ENCODE measurements at regions not wholly inside any gene's neighbourhood (a gene's known extent, or its start where the extent isn't known, plus 50 kb on each side); places are given as distances from the start of the nearest gene placed in this dataset.

DNA sequence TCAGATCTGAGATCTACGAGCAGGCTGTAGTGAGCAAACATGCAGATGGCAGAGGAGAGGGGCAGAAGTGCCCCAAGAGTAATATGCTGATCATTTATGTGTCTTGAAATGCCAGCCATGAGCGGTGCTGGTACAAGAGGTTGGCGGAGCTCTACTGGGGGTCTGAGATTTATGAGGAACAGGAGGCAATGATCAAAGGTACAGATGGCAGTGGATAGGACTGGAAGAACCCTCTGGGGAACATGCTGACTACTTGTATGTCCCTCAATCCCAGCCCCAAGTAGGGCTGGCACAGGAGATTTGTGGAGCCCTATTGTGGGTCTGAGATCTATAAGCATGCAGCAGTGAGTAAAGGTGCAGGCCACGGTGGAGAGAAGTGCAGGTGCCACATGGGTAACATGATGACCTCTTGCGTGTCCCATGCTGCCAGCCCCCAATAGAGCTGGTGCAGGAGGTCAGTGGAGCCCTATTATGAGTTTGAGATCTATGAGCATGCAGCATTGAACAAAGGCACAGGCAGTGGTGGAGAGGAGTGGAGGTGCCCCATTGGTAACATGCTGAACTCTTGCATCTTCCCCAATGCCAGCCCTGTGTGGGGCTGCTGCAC is 97.2 kb upstream of the ZNF678 start:
- no peak for DNase-seq (ENCODE audit: low read depth)
- no peak overlapping the region for H3K4me3 ChIP-seq (ENCODE audit: low read depth, low read length)
- TF ChIP-seq POLR2A (IDR thresholded peaks at IDR 0.05; ENCODE audit: extremely low read depth, insufficient read length) (no peak), MYC (IDR thresholded peaks at IDR 0.05; ENCODE audit: low read depth, low read length) (no peak), MAX (IDR thresholded peaks at IDR 0.05; ENCODE audit: low read depth, low read length) (no peak), CTCF (IDR thresholded peaks at IDR 0.05; ENCODE audit: low read depth, low read length) (no peak)

- no peak for TF ChIP-seq CTCF (IDR thresholded peaks at IDR 0.05; ENCODE audit: low read depth, low read length)
- no peak for TF ChIP-seq MAX (IDR thresholded peaks at IDR 0.05; ENCODE audit: low read depth, low read length)
- no peak for TF ChIP-seq POLR2A (IDR thresholded peaks at IDR 0.05; ENCODE audit: extremely low read depth, insufficient read length)
- H3K4me3 ChIP-seq (ENCODE audit: low read depth, low read length) = no peak overlapping the region
- DNase-seq (ENCODE audit: low read depth) = no peak
Observed at GRCh38 chr1:227465256-227465655, 98.1 kb upstream of the ZNF678 start.

- TF ChIP-seq CTCF (IDR thresholded peaks at IDR 0.05; ENCODE audit: low read depth, low read length) = no peak
- TF ChIP-seq POLR2A (IDR thresholded peaks at IDR 0.05; ENCODE audit: extremely low read depth, insufficient read length) = no peak
- TF ChIP-seq MAX (IDR thresholded peaks at IDR 0.05; ENCODE audit: low read depth, low read length) = no peak
- no peak for TF ChIP-seq MYC (IDR thresholded peaks at IDR 0.05; ENCODE audit: low read depth, low read length)
- no peak for DNase-seq (ENCODE audit: low read depth)
- H3K4me3 ChIP-seq (ENCODE audit: low read depth, low read length) = no peak overlapping the region
Observed at GRCh38 chr1:227459977-227460376, 103.4 kb upstream of the ZNF678 start.

DNA sequence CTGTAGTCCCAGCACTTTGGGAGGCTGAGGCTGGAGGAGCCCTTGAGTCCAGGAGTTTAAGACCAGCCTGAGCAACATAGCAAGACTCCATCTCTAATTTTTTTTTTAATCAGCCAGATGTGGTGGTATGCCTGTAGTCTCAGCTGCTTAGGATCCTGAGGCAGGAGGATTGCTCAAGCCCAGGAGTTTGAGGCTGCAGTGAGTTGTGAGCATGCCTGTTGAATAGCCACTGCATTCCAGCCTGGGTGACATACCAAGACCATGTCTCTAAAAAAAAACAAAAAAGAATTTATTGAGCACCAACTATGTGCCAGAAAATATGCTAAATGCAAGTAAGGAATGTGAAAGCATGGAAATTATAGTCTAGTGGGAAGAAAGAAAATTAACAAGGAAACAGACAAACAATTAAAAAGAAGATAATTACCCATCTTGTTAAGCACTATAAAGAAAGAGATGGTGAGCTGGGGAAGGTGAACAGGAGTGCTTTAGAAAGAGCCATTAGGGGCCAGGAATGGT is 104.0 kb upstream of the ZNF678 start:
- DNase-seq (ENCODE audit: low read depth) = no peak
- TF ChIP-seq POLR2A (IDR thresholded peaks at IDR 0.05; ENCODE audit: extremely low read depth, insufficient read length) (no peak), MYC (IDR thresholded peaks at IDR 0.05; ENCODE audit: low read depth, low read length) (no peak), MAX (IDR thresholded peaks at IDR 0.05; ENCODE audit: low read depth, low read length) (no peak), CTCF (IDR thresholded peaks at IDR 0.05; ENCODE audit: low read depth, low read length) (no peak)
- no peak overlapping the region for H3K4me3 ChIP-seq (ENCODE audit: low read depth, low read length)

DNA sequence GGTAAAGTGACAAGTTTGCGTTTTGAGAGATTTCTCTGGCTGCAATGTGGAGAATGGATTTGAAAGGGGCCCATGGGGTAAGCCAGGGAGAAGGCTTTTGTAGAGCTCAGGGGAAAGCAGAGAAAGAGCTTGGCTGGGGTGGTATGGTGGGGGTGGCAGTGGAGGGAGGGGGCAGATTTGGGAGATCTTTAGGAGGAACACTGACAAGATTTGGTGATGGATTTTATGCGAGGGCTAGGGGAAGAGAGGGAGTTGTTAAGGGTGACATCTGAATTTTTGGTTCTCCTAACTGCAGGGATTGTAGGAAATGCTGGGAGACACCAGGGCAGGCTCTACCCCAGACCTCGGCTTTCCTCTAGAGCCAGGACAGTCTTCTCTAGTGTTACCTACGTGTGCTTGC is 108.7 kb upstream of the ZNF678 start:
- no peak for DNase-seq (ENCODE audit: low read depth)
- H3K4me3 ChIP-seq (ENCODE audit: low read depth, low read length) = no peak overlapping the region
- TF ChIP-seq POLR2A (IDR thresholded peaks at IDR 0.05; ENCODE audit: extremely low read depth, insufficient read length) = no peak
- no peak for TF ChIP-seq MYC (IDR thresholded peaks at IDR 0.05; ENCODE audit: low read depth, low read length)
- no peak for TF ChIP-seq CTCF (IDR thresholded peaks at IDR 0.05; ENCODE audit: low read depth, low read length)
- TF ChIP-seq MAX (IDR thresholded peaks at IDR 0.05; ENCODE audit: low read depth, low read length) = no peak

Data from NB4 (cell line).